Activated CD4-positive, alpha-beta T cell treated with anti-CD3 and anti-CD28 coated beads, Interleukin-2, amount 10 ng/mL, durations not matched to agents 7 days and 5 days (primary cell): ENCODE measurements at regions not wholly inside any gene's neighbourhood (a gene's known extent, or its start where the extent isn't known, plus 50 kb on each side); places are given as distances from the start of the nearest gene placed in this dataset.
"Not testable (repeated sequence)": the region's sequence is repeated elsewhere in the genome, so short reads cannot be mapped to it uniquely, and the experiment has no call there.

Experiments
- CTCF ChIA-PET: fragments of 350-600 bp; sonication (Branson Sonifier 250); formaldehyde crosslinking; loops from one replicate; lab custom pipeline; 2021; ENCODE audit warnings: antibody characterized with exemption; lab: Charles Lee
- POLR2A ChIA-PET: fragments of 350-600 bp; sonication (Branson Sonifier 250); formaldehyde crosslinking; loops from one replicate; lab custom pipeline; 2021; ENCODE audit warnings: antibody characterized with exemption; lab: Charles Lee
- DNase-seq: peaks from one replicate; pipeline ENCODE4 v3.0.0-alpha.2; 2020
- H3K27ac Mint-ChIP-seq: one replicate; pipeline ENCODE4 v1.8.0; 2021; ENCODE audit warnings: mild to moderate bottlenecking, moderate library complexity, mixed read lengths
- H3K27me3 Mint-ChIP-seq: one replicate; pipeline ENCODE4 v1.8.0; 2021; ENCODE audit warnings: mixed read lengths
- H3K36me3 Mint-ChIP-seq: one replicate; pipeline ENCODE4 v1.8.0; 2021; ENCODE audit warnings: low read depth, mixed read lengths
- H3K4me1 Mint-ChIP-seq: one replicate; pipeline ENCODE4 v1.8.0; 2021; ENCODE audit warnings: mixed read lengths
- H3K4me3 Mint-ChIP-seq: one replicate; pipeline ENCODE4 v1.8.0; 2021; ENCODE audit warnings: mild to moderate bottlenecking, moderate library complexity, mixed read lengths
- H3K9me3 Mint-ChIP-seq: one replicate; pipeline ENCODE4 v1.8.0; 2021; ENCODE audit warnings: mixed read lengths

- ChIA-PET CTCF (no interaction called here), POLR2A (no interaction called here)
- no peaks in the 10 kb centered on the region for H3K27me3 Mint-ChIP-seq
- no peaks in the 10 kb centered on the region for H3K4me1 Mint-ChIP-seq
- DNase-seq = no peak
- no peak overlapping the region for H3K27ac Mint-ChIP-seq
- peaks cover 6% of the 10 kb centered on the region for H3K9me3 Mint-ChIP-seq
- H3K36me3 Mint-ChIP-seq = no peaks in the 10 kb centered on the region
- no peak overlapping the region for H3K4me3 Mint-ChIP-seq
Measured at GRCh38 chr11:25247336-25247735, 750.5 kb downstream of the LUZP2 start.

GRCh38 chr11:25252854-25253253 is 756.0 kb downstream of the LUZP2 start:
- no peaks in the 10 kb centered on the region for H3K4me1 Mint-ChIP-seq
- CTCF ChIA-PET = no interaction called here
- POLR2A ChIA-PET = no interaction called here
- H3K27ac Mint-ChIP-seq = no peak overlapping the region
- H3K4me3 Mint-ChIP-seq = no peak overlapping the region
- no peak for DNase-seq
- H3K27me3 Mint-ChIP-seq = no peaks in the 10 kb centered on the region
- no peaks in the 10 kb centered on the region for H3K36me3 Mint-ChIP-seq
- H3K9me3 Mint-ChIP-seq = peaks cover 4% of the 10 kb centered on the region

GRCh38 chr11:25263861-25264260 is 767.0 kb downstream of the LUZP2 start:
- DNase-seq, H3K27ac Mint-ChIP-seq, CTCF ChIA-PET, H3K27me3 Mint-ChIP-seq, POLR2A ChIA-PET, H3K4me1 Mint-ChIP-seq, H3K36me3 Mint-ChIP-seq, H3K4me3 Mint-ChIP-seq: not testable (repeated sequence)
- H3K9me3 Mint-ChIP-seq = peaks cover 20% of the 10 kb centered on the region

DNA sequence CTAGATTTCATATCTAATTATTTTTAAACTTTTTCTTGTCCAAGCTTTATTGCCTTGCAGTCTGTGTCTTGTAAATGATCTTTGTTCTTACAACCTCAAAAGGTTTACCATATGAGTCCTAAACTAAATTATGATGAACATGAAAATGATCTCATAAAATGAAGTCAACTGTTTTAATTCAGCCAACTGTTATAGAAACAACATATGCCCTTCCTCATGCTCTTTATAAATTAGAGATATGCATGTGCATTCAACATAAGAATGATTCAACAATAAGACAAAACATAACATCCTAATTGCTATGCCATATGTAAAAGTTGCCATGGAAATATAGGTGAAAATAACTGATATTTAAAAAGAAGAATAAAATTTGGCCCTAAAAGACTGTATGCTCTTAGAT is 774.4 kb downstream of the LUZP2 start:
- no peaks in the 10 kb centered on the region for H3K27me3 Mint-ChIP-seq
- ChIA-PET CTCF (no interaction called here), POLR2A (no interaction called here)
- H3K27ac Mint-ChIP-seq = no peak overlapping the region
- H3K9me3 Mint-ChIP-seq = peaks cover 3% of the 10 kb centered on the region
- H3K4me3 Mint-ChIP-seq = no peak overlapping the region
- no peak for DNase-seq
- H3K4me1 Mint-ChIP-seq = no peaks in the 10 kb centered on the region
- H3K36me3 Mint-ChIP-seq = no peaks in the 10 kb centered on the region

DNA sequence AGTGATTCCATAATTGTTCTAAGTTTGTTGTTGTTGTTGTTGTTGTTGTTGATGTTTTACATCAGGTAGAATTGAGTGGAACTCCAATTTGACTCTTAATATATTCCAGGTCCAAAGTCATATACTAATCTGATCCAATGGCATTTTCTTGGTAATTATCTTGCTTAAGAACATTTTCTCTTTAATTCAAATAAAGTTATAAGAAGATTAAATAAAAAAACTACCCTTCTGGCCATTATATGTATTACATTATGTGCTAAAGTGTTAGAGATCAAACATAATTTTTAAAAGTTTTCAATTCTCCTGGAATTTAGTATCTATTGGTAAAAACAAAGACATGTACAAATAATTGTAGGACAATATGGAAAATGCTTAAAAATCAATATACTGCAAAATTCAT is 775.4 kb downstream of the LUZP2 start:
- ChIA-PET CTCF (no interaction called here), POLR2A (no interaction called here)
- H3K4me3 Mint-ChIP-seq = no peak overlapping the region
- DNase-seq = no peak
- no peak overlapping the region for H3K27ac Mint-ChIP-seq
- no peaks in the 10 kb centered on the region for H3K4me1 Mint-ChIP-seq
- H3K9me3 Mint-ChIP-seq = no peaks in the 10 kb centered on the region
- H3K27me3 Mint-ChIP-seq = no peaks in the 10 kb centered on the region
- H3K36me3 Mint-ChIP-seq = no peaks in the 10 kb centered on the region

- H3K27ac Mint-ChIP-seq, DNase-seq, H3K36me3 Mint-ChIP-seq, H3K27me3 Mint-ChIP-seq, H3K4me3 Mint-ChIP-seq, CTCF ChIA-PET, H3K4me1 Mint-ChIP-seq, POLR2A ChIA-PET: not testable (repeated sequence)
- peaks cover 19% of the 10 kb centered on the region for H3K9me3 Mint-ChIP-seq
Measured at GRCh38 chr11:25280821-25281220, 784.0 kb downstream of the LUZP2 start.

- H3K36me3 Mint-ChIP-seq = no peaks in the 10 kb centered on the region
- H3K27me3 Mint-ChIP-seq = no peaks in the 10 kb centered on the region
- no peaks in the 10 kb centered on the region for H3K4me1 Mint-ChIP-seq
- no peak overlapping the region for H3K4me3 Mint-ChIP-seq
- ChIA-PET POLR2A (no interaction called here), CTCF (no interaction called here)
- no peak for DNase-seq
- H3K9me3 Mint-ChIP-seq = peaks cover 2% of the 10 kb centered on the region
- H3K27ac Mint-ChIP-seq = no peak overlapping the region
Measured at GRCh38 chr11:25293166-25293565, 796.3 kb downstream of the LUZP2 start.

DNA sequence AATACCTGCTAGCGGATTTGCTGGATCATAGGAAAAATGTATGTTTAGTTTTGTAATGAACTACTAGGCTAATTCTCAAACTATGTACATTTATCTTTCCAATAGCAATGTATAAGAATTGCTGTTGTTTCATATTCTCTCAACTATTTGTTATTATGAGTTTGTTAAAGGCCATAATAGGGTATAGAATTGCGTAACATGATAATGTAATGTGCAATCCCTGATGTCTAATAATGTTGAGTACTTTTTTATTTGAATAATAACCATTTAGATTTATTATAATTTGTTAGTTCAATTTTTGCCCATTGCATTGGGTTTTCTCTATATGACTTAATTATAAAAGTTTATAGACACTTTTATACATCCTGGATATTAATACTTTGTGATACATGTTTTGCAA is 801.6 kb downstream of the LUZP2 start:
- ChIA-PET CTCF (no interaction called here), POLR2A (no interaction called here)
- Mint-ChIP-seq H3K27me3 (no peaks in the 10 kb centered on the region), H3K36me3 (no peaks in the 10 kb centered on the region), H3K4me1 (no peaks in the 10 kb centered on the region), H3K4me3 (no peak overlapping the region), H3K9me3 (peaks cover 7% of the 10 kb centered on the region), H3K27ac (no peak overlapping the region)
- DNase-seq = no peak

GRCh38 chr11:25309818-25310217 is 813.0 kb downstream of the LUZP2 start:
- H3K4me3 Mint-ChIP-seq = no peak overlapping the region
- no peaks in the 10 kb centered on the region for H3K27me3 Mint-ChIP-seq

GRCh38 chr11:25317216-25317615 is 820.4 kb downstream of the LUZP2 start:
- Mint-ChIP-seq H3K36me3 (no peaks in the 10 kb centered on the region), H3K4me3 (no peak overlapping the region), H3K4me1 (no peaks in the 10 kb centered on the region), H3K27ac (no peak overlapping the region), H3K9me3 (peaks cover 4% of the 10 kb centered on the region), H3K27me3 (no peaks in the 10 kb centered on the region)
- CTCF ChIA-PET = no interaction called here
- no peak for DNase-seq
- POLR2A ChIA-PET = interaction anchor here (0.6 kb wide), 1 partner anchor 841 kb away, joined by 5 read pairs; no protein-coding TSS in a partner anchor

More at GRCh38 chr11:25309818-25310217, 813.0 kb downstream of the LUZP2 start:
- ChIA-PET CTCF (no interaction called here), POLR2A (no interaction called here)
- DNase-seq = no peak
- Mint-ChIP-seq H3K36me3 (no peaks in the 10 kb centered on the region), H3K9me3 (peaks cover 7% of the 10 kb centered on the region), H3K27ac (no peak overlapping the region), H3K4me1 (no peaks in the 10 kb centered on the region)

DNA sequence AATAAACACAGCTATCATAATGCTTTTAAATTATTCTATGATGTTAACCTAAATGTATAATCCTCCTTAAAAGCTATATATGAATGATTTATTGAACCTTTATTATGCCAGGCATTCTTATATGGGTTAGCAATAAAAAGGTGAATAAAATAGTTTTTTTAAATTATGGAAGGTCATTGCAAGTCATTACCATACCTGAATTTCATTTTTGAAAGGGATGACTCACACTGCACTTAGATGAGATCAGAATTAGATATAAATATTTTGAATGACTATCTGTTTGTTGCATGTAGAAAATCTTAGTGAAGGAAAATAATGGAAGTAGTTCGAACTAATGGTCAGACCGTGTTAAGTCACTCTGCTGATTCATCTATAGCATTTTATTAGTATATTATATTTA is 822.3 kb downstream of the LUZP2 start:
- ChIA-PET CTCF (no interaction called here), POLR2A (no interaction called here)
- no peak for DNase-seq
- Mint-ChIP-seq H3K4me3 (no peak overlapping the region), H3K9me3 (peaks cover 10% of the 10 kb centered on the region), H3K27ac (no peak overlapping the region), H3K27me3 (no peaks in the 10 kb centered on the region), H3K36me3 (no peaks in the 10 kb centered on the region), H3K4me1 (no peaks in the 10 kb centered on the region)

DNA sequence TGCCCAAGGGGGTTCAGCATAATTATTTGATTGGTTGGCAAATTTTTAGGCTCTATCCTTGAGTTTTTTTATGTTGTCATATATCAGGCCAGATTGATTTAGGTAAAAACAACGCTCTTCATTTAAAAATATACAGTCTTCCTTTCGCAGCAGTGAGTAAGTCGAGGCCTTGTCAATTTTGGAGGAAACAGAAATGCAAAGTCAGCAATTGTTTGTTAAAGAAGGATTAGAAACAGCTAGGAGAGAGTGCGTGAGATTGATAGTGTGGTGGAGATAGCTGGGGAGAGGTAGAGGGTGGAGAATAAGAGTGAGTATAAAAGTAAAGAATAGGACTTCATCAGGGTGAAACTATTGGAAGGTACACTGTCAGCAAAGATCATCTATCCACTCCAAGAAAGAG is 830.8 kb downstream of the LUZP2 start:
- Mint-ChIP-seq H3K27ac (no peak overlapping the region), H3K4me1 (no peaks in the 10 kb centered on the region), H3K36me3 (no peaks in the 10 kb centered on the region), H3K4me3 (no peak overlapping the region), H3K27me3 (no peaks in the 10 kb centered on the region), H3K9me3 (peaks cover 13% of the 10 kb centered on the region)
- ChIA-PET CTCF (no interaction called here), POLR2A (no interaction called here)
- DNase-seq = no peak

- Mint-ChIP-seq H3K4me3 (no peak overlapping the region), H3K36me3 (no peaks in the 10 kb centered on the region), H3K27ac (no peak overlapping the region), H3K4me1 (no peaks in the 10 kb centered on the region), H3K9me3 (no peaks in the 10 kb centered on the region), H3K27me3 (no peaks in the 10 kb centered on the region)
- ChIA-PET CTCF (no interaction called here), POLR2A (no interaction called here)
- DNase-seq = no peak
Measured at GRCh38 chr11:25339281-25339680, 842.4 kb downstream of the LUZP2 start.

- no peaks in the 10 kb centered on the region for H3K4me1 Mint-ChIP-seq
- H3K27me3 Mint-ChIP-seq = no peaks in the 10 kb centered on the region
- no peak overlapping the region for H3K4me3 Mint-ChIP-seq
- H3K27ac Mint-ChIP-seq = no peak overlapping the region
- H3K9me3 Mint-ChIP-seq = peaks cover 9% of the 10 kb centered on the region
- POLR2A ChIA-PET = no interaction called here
- no peak for DNase-seq
- CTCF ChIA-PET = no interaction called here
- no peaks in the 10 kb centered on the region for H3K36me3 Mint-ChIP-seq
Measured at GRCh38 chr11:25349537-25349936, 852.7 kb downstream of the LUZP2 start.
